GM21526 (cell line): ENCODE measurements at regions not wholly inside any gene's neighbourhood (a gene's known extent, or its start where the extent isn't known, plus 50 kb on each side); places are given as distances from the start of the nearest gene placed in this dataset.
"Not testable (repeated sequence)": the region's sequence is repeated elsewhere in the genome, so short reads cannot be mapped to it uniquely, and the experiment has no call there.

Experiments
- ATAC-seq: cut with Tn5 transposase; IDR thresholded peaks from one replicate; pipeline ENCODE4 v1.9.1; 2021; ENCODE audit warnings: moderate library complexity; ENCODE audit not compliant: unreplicated experiment, low FRiP score

GRCh38 chr3:69496856-69497255 is 111.0 kb upstream of the FRMD4B start:
- ATAC-seq, result no peak

GRCh38 chr3:69494185-69494584 is 108.3 kb upstream of the FRMD4B start:
- ATAC-seq, result no peak

- no peak for ATAC-seq
These were observed 107.3 kb upstream of the FRMD4B start for GRCh38 chr3:69493157-69493556.

DNA sequence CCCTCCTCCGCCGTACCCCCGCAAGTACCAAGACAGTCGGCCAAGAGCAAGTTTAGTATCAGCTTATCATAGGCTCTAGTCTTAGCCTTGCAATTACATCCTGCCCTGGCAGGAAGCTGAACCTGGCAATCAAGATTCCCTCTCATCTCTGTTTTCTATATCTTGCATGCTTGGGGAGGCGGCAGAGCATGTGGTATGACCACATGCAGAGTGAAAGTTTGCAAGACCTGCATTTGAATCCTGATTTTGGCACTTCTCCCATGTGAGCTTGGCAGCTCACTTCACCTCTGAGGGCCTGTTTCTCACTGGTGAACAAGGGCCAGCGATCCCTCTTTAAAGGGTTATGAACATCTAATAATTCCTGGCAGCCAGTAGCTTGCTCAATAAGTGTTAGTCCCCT is 106.1 kb upstream of the FRMD4B start:
- ATAC-seq, result no peak

DNA sequence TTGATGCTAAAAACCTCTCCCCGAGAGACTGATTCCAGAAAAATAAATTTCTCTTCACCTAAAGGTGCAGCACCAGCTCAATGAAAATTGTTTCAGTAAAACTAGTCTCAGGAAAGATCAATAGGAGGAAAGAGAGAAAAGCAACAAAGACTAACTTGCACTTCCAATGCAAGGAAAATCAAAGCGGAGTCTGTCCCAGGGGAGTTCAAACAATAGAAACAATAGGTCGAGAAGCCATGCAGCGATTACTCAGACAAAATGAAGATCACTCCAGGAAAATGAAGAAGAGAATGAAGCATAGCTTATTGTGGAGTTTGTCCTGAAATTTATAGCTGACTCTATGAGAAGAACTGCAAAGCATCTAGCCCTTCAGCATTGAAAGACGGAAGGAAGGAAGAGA is 105.1 kb upstream of the FRMD4B start:
- ATAC-seq, result no peak

DNA sequence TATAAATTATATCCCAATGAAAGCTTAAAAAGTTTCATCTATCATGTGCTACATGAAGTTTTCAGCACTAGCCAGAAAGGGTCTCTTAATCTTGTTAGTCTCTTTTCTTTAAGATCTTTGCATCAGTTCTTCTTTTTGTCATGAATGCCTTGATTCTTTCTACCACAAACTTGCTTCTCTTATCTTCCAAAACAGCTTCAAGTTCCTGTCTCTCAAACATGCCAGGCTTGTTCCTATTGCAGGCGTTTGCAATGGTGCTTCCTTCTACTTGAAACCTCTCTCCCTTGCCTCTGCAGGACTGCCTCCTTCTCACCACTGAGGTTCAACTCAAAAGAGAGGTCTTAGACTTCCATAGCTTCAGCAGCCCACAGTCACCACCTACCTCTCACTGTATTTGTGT is 104.3 kb upstream of the FRMD4B start:
- no peak for ATAC-seq

DNA sequence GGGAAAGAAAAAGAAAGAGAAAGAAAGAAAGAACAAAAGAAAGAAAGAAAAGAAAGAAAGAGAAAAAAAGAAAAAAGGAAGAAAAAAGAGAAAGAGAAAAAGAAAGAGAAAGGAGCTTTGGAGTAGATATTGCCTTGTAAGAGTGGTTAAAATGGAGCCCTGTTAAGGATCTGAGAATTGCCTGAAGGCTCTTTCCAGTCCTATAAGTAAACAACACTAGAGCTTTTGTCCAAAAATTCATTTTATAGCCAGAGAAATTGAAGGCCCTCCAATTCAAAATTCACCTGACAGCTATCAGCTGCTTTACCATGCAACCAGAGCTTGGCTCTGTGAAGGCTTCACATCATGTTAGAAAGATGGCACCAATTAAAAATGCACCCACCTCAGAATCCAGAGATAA is 102.1 kb upstream of the FRMD4B start:
- no peak for ATAC-seq

- no peak for ATAC-seq
These were observed 99.6 kb upstream of the FRMD4B start for GRCh38 chr3:69485489-69485888.

GRCh38 chr3:69484507-69485393 is 98.9 kb upstream of the FRMD4B start:
- no peak for ATAC-seq

DNA sequence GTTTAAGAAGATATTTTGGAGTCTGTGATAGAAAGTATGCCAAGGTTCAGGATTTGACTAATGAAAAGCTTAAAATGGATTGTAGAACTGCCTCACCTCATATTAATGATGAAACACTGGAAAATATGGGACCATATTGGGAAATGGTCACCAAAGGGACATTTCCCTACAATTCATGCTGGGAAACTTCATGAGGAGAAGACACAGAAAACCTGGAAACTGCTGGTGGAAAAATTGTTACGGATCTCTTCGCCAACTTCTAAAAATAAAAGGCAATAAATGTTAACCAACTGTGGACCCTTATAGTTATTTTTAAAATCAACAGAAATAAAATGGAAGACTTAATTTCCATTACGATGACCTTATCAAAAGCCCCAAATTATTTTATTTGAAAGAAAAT is 97.6 kb upstream of the FRMD4B start:
- no peak for ATAC-seq

GRCh38 chr3:69480986-69481385 is 95.1 kb upstream of the FRMD4B start:
- not testable (repeated sequence) for ATAC-seq

GRCh38 chr3:69474186-69474585 is 88.3 kb upstream of the FRMD4B start:
- ATAC-seq, result no peak

- no peak for ATAC-seq
These were observed 86.2 kb upstream of the FRMD4B start for GRCh38 chr3:69472093-69472492.

- ATAC-seq, result no peak
These were observed 77.6 kb upstream of the FRMD4B start for GRCh38 chr3:69463531-69463930.

DNA sequence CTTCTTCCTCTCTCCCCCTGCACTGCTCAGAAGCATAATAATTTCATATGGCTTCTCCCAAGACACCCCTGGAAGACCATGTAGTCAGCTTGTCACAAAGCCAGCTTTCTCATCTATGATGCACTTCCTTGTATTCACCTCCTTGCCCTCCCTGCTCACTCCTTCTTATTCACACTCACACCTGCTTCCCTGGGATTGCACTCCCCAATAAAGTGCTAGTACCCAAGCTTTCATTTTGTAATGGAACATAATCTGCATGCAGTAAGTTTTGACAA is 76.9 kb upstream of the FRMD4B start:
- no peak for ATAC-seq

- no peak for ATAC-seq
These were observed 76.3 kb upstream of the FRMD4B start for GRCh38 chr3:69462022-69462825.

GRCh38 chr3:69460034-69460433 is 74.1 kb upstream of the FRMD4B start:
- ATAC-seq, result no peak

DNA sequence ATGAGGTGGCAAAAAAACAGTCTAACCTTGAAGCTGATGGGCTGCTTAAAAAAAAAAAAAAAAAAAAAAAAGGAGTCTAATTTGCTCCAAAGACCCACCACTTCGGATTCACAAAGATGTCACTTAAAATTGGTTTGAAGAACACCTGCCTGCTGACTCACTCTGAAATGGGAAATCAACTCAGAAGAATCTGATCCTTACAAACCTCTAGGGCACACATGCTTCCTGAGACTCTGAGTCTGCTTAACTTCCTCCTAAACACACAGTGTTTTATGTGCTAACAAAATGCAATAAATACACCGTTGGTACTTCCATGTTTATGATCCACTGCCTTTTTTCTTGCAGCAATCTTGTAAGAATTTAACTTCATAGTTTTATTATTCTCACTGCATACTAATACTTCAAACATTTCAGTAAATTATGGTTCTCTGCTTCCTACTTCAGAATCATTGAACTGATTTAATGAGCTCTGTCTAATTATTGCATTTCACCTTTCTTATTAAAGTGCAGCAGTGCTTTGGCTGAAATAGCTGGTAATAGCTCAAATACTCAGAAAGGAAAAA is 73.0 kb upstream of the FRMD4B start:
- no peak for ATAC-seq

GRCh38 chr3:69456631-69457030 is 70.7 kb upstream of the FRMD4B start:
- ATAC-seq, result no peak

DNA sequence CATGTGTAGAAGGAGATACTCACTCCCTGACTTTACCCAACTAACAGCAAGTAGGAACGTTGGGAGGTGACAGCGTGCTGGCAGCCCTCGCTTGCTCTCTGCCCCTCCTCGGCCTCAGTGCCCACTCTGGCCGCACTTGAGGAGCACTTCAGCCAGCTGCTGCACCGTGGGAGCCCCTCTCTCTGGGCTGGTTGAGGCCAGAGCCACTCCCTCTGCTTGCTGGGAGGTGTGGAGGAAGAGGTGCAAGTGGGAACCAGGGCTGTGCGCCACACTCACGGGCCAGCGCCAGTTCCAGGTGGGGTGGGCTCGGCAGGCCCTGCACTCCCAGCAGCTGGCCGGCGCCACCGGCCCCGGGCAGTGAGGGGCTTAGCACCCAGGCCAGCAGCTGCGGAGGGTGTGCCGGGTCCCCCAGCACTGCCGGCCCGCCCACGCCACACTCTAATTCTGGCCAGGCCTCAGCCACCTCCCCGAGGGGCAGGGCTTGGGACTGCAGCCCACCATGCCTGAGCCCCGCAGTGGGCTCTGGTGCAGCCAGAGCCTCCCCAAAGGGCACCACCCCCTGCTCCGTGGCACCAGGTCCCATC is 68.4 kb upstream of the FRMD4B start:
- no peak for ATAC-seq

DNA sequence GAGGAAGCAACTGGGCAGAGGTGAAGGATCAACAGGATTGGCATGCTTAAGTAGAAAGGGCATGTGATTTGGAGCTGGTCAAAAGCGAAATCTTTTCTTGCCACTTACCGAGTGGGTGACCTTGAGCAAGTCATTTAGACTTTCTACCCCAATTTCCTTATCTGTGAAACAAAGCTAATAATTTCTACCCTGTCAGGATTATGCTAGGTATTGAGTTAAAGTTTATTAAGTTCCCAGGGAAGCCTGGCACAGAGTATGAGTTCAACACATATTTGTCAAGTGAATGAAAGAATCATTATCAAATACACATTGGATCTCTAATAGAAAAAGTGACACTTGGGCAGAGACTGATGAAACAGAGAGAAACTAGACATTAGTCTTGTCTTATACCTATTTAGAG is 66.4 kb upstream of the FRMD4B start:
- no peak for ATAC-seq
